OCI-LY7 (cell line): ENCODE measurements at regions not wholly inside any gene's neighbourhood (a gene's known extent, or its start where the extent isn't known, plus 50 kb on each side); places are given as distances from the start of the nearest gene placed in this dataset.

ENCODE experiments used
- EZH2phosphoT487 ChIP-seq: fragments of 200-600 bp; sonication (generic); IDR thresholded peaks from 2 replicates; pipeline ENCODE4 v1.6.1; 2018; ENCODE audit warnings: low read depth, borderline replicate concordance, mild to moderate bottlenecking, mixed run types, antibody characterized with exemption, low read length, moderate library complexity, mixed read lengths
- TF ChIP-seq, protein P1 (sequence below): fragments of 200-600 bp; sonication (generic); conservative IDR thresholded peaks from 2 replicates; pipeline ENCODE4 v1.5.1; 2014; ENCODE audit warnings: mild to moderate bottlenecking, antibody characterized with exemption, low read length, moderate library complexity, mixed read lengths

DNA sequence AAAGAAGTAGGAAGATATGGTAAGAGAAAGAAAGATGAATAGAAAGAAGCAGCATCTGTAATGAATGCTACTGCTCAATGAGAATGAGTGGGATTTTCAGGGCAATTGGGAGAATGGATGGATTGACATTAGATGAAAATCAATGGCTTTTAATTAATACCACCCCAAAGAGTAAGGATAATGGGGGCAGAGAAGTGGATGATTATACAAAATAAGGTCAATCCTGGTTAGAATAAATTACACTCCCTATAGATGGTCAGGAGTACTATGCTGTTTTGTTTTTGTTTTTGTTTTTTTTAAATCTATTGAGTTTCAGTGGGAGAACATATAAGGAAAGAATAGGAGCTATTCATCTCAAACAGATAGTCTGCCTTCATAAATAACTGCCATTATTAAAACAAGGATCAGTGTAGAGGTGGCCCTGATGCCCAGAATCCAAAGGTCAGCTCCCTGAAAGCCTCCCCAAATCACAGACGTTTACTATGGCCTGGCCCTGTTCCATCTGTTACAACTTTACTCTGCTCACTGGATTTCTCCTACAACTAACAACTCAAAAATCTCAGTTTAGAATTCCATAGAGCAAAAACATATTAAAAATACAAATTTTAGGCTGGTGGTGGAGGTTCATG, 535.4 kb upstream of the NRSN1 start:
- TF ChIP-seq, protein P1, sequence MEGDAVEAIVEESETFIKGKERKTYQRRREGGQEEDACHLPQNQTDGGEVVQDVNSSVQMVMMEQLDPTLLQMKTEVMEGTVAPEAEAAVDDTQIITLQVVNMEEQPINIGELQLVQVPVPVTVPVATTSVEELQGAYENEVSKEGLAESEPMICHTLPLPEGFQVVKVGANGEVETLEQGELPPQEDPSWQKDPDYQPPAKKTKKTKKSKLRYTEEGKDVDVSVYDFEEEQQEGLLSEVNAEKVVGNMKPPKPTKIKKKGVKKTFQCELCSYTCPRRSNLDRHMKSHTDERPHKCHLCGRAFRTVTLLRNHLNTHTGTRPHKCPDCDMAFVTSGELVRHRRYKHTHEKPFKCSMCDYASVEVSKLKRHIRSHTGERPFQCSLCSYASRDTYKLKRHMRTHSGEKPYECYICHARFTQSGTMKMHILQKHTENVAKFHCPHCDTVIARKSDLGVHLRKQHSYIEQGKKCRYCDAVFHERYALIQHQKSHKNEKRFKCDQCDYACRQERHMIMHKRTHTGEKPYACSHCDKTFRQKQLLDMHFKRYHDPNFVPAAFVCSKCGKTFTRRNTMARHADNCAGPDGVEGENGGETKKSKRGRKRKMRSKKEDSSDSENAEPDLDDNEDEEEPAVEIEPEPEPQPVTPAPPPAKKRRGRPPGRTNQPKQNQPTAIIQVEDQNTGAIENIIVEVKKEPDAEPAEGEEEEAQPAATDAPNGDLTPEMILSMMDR = no peak
- TF ChIP-seq EZH2phosphoT487 = no peak
